GM23338 (cell line): ENCODE measurements at regions not wholly inside any gene's neighbourhood (a gene's known extent, or its start where the extent isn't known, plus 50 kb on each side); places are given as distances from the start of the nearest gene placed in this dataset.

Source experiments
- ATAC-seq: fragments of 200-7000 bp; cut with Tn5 transposase; 3 replicates; pipeline ENCODE4 v1.9.1; 2020
- DNase-seq: peaks from one replicate; pipeline ENCODE4 v3.0.0-alpha.2; 2015; ENCODE audit warnings: low spot score
- H2AFZ ChIP-seq: fragments of 200-600 bp; sonication (generic); 2 replicates; pipeline ENCODE4 v1.8.0; 2016; ENCODE audit warnings: antibody characterized with exemption, mild to moderate bottlenecking, moderate library complexity
- H3F3A ChIP-seq: fragments of 200-600 bp; sonication (generic); replicated peaks from 2 replicates; pipeline ENCODE4 v1.8.0; 2017; ENCODE audit warnings: antibody characterized with exemption, mixed run types, low read depth
- H3K27ac ChIP-seq: fragments of 200-600 bp; sonication (generic); 2 replicates; pipeline ENCODE4 v1.6.1; 2016; ENCODE audit warnings: low read depth
- H3K27me3 ChIP-seq: fragments of 200-600 bp; sonication (generic); 2 replicates; pipeline ENCODE4 v1.8.0; 2016; ENCODE audit warnings: mild to moderate bottlenecking, mixed run types, moderate library complexity; ENCODE audit not compliant: insufficient read depth
- H3K36me3 ChIP-seq: fragments of 200-600 bp; sonication (generic); 2 replicates; pipeline ENCODE4 v1.8.0; 2016; ENCODE audit warnings: mild to moderate bottlenecking; ENCODE audit not compliant: insufficient read depth
- H3K4me1 ChIP-seq: fragments of 200-600 bp; sonication (generic); 2 replicates; pipeline ENCODE4 v1.8.0; 2016; ENCODE audit warnings: mild to moderate bottlenecking, moderate library complexity; ENCODE audit not compliant: insufficient read depth
- H3K4me2 ChIP-seq: fragments of 200-600 bp; sonication (generic); 2 replicates; pipeline ENCODE4 v1.7.1; 2017; ENCODE audit warnings: mixed run types
- H3K4me3 ChIP-seq: fragments of 200-600 bp; sonication (generic); 2 replicates; pipeline ENCODE4 v1.6.1; 2016; ENCODE audit warnings: mixed run types
- H3K79me2 ChIP-seq: fragments of 200-600 bp; sonication (generic); replicated peaks from 2 replicates; pipeline ENCODE4 v1.8.0; 2017; ENCODE audit warnings: mild to moderate bottlenecking; ENCODE audit not compliant: insufficient read depth
- H3K9me2 ChIP-seq: fragments of 200-600 bp; sonication (generic); 2 replicates; pipeline ENCODE4 v1.8.0; 2017; ENCODE audit not compliant: insufficient read depth
- H4K20me1 ChIP-seq: fragments of 200-600 bp; sonication (generic); replicated peaks from 2 replicates; pipeline ENCODE4 v1.8.0; 2017; ENCODE audit warnings: mild to moderate bottlenecking; ENCODE audit not compliant: insufficient read depth
- H3K27ac Mint-ChIP-seq: 2 replicates; pipeline ENCODE4 v1.8.0; 2020; ENCODE audit warnings: inconsistent platforms, mild to moderate bottlenecking, moderate library complexity, mixed read lengths
- H3K27me3 Mint-ChIP-seq: 3 replicates; pipeline ENCODE4 v1.8.0; 2022; ENCODE audit warnings: low read depth, mild to moderate bottlenecking, moderate library complexity, mixed read lengths, inconsistent platforms; ENCODE audit not compliant: insufficient read depth, poor library complexity
- H3K36me3 Mint-ChIP-seq: 3 replicates; pipeline ENCODE4 v1.8.0; 2021; ENCODE audit warnings: low read depth, mild to moderate bottlenecking, inconsistent platforms, moderate library complexity, mixed read lengths
- H3K4me1 Mint-ChIP-seq: 3 replicates; pipeline ENCODE4 v1.8.0; 2020; ENCODE audit warnings: mild to moderate bottlenecking, inconsistent platforms, mixed read lengths
- H3K4me3 Mint-ChIP-seq: 3 replicates; pipeline ENCODE4 v1.8.0; 2021; ENCODE audit warnings: moderate library complexity, mild to moderate bottlenecking, inconsistent platforms, mixed read lengths
- H3K9me3 Mint-ChIP-seq: 3 replicates; pipeline ENCODE4 v1.8.0; 2020; ENCODE audit warnings: moderate library complexity, mild to moderate bottlenecking, inconsistent platforms, mixed read lengths
- EZH2 ChIP-seq: fragments of 200-600 bp; sonication (generic); IDR thresholded peaks from one replicate; pipeline ENCODE4 v1.8.0; 2017; ENCODE audit warnings: antibody characterized with exemption, mild to moderate bottlenecking, low read depth; ENCODE audit not compliant: unreplicated experiment
- POLR2AphosphoS5 ChIP-seq: IDR thresholded peaks from 2 replicates; pipeline ENCODE4 v1.6.1; 2016; ENCODE audit warnings: antibody characterized with exemption, low read depth
- STAT1 ChIP-seq: IDR thresholded peaks from one replicate; pipeline ENCODE4 v1.6.1; 2016; ENCODE audit warnings: antibody characterized with exemption; ENCODE audit not compliant: unreplicated experiment
- ZNF331 ChIP-seq: fragments of 250-450 bp; sonication (Bioruptor Pico); IDR thresholded peaks from 2 replicates; pipeline ENCODE4 v1.5.0; 2020; ENCODE audit warnings: low read depth, mild to moderate bottlenecking, moderate library complexity
- TF ChIP-seq, protein P1 (sequence below): fragments of 250-450 bp; sonication (Bioruptor Pico); IDR thresholded peaks from 2 replicates; pipeline ENCODE4 v1.5.0; 2020; ENCODE audit warnings: mild to moderate bottlenecking, moderate library complexity
- TF ChIP-seq, protein P2 (sequence below): IDR thresholded peaks from 2 replicates; pipeline ENCODE4 v1.6.1; 2016; ENCODE audit warnings: antibody characterized with exemption

DNA sequence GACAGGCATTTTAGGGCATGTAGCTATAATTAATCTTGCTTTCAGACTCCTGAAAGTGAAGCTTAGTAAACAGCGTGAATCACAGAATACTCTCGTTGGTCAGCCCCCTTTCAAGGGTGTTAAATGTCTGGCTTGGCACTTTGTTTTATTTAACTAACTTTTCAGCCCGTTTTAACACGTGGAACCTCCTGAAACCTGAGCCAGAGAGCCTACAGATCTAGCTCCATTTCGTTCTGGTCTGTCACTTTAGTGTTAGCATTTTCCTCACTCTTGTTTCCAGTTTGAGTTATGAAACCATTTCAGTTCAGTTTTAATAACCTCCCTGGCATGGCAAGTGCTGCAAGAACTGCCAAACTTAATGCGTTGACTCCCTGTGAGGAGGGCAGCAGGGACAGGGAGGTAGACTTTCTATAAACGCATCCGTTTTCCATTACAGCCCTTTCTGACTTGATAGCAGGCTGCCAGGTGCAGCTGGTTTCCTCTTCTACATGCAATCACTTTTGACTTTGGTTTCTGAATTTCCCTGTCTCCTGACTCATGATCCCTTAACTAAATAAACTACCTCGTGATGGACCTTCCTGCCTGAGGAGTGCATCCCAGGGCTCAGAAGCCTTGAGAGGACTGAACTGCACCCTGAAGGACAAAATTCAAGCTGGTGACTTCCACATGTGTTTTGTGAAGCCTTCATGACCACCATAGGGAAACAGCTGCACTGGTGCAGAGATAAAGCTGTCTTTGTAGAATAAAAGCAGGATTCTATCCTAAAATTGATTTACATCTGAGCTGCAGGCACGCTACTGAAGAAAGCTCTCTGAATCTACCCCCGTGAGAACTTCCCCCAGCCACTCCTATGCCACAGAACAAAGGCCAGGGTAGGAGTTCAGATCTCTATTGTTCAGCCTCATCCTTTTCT lies 192.6 kb downstream of the DLEU7 start (continued):
- TF ChIP-seq, protein P1, sequence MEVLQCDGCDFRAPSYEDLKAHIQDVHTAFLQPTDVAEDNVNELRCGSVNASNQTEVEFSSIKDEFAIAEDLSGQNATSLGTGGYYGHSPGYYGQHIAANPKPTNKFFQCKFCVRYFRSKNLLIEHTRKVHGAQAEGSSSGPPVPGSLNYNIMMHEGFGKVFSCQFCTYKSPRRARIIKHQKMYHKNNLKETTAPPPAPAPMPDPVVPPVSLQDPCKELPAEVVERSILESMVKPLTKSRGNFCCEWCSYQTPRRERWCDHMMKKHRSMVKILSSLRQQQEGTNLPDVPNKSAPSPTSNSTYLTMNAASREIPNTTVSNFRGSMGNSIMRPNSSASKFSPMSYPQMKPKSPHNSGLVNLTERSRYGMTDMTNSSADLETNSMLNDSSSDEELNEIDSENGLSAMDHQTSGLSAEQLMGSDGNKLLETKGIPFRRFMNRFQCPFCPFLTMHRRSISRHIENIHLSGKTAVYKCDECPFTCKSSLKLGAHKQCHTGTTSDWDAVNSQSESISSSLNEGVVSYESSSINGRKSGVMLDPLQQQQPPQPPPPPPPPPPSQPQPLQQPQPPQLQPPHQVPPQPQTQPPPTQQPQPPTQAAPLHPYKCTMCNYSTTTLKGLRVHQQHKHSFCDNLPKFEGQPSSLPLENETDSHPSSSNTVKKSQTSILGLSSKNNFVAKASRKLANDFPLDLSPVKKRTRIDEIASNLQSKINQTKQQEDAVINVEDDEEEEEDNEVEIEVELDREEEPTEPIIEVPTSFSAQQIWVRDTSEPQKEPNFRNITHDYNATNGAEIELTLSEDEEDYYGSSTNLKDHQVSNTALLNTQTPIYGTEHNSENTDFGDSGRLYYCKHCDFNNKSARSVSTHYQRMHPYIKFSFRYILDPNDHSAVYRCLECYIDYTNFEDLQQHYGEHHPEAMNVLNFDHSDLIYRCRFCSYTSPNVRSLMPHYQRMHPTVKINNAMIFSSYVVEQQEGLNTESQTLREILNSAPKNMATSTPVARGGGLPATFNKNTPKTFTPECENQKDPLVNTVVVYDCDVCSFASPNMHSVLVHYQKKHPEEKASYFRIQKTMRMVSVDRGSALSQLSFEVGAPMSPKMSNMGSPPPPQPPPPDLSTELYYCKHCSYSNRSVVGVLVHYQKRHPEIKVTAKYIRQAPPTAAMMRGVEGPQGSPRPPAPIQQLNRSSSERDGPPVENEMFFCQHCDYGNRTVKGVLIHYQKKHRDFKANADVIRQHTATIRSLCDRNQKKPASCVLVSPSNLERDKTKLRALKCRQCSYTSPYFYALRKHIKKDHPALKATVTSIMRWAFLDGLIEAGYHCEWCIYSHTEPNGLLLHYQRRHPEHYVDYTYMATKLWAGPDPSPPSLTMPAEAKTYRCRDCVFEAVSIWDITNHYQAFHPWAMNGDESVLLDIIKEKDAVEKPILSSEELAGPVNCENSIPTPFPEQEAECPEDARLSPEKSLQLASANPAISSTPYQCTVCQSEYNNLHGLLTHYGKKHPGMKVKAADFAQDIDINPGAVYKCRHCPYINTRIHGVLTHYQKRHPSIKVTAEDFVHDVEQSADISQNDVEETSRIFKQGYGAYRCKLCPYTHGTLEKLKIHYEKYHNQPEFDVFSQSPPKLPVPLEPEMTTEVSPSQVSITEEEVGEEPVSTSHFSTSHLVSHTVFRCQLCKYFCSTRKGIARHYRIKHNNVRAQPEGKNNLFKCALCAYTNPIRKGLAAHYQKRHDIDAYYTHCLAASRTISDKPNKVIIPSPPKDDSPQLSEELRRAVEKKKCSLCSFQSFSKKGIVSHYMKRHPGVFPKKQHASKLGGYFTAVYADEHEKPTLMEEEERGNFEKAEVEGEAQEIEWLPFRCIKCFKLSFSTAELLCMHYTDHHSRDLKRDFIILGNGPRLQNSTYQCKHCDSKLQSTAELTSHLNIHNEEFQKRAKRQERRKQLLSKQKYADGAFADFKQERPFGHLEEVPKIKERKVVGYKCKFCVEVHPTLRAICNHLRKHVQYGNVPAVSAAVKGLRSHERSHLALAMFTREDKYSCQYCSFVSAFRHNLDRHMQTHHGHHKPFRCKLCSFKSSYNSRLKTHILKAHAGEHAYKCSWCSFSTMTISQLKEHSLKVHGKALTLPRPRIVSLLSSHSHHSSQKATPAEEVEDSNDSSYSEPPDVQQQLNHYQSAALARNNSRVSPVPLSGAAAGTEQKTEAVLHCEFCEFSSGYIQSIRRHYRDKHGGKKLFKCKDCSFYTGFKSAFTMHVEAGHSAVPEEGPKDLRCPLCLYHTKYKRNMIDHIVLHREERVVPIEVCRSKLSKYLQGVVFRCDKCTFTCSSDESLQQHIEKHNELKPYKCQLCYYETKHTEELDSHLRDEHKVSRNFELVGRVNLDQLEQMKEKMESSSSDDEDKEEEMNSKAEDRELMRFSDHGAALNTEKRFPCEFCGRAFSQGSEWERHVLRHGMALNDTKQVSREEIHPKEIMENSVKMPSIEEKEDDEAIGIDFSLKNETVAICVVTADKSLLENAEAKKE (CRISPR knock-in tag): no peak
- no peak for TF ChIP-seq STAT1

DNA sequence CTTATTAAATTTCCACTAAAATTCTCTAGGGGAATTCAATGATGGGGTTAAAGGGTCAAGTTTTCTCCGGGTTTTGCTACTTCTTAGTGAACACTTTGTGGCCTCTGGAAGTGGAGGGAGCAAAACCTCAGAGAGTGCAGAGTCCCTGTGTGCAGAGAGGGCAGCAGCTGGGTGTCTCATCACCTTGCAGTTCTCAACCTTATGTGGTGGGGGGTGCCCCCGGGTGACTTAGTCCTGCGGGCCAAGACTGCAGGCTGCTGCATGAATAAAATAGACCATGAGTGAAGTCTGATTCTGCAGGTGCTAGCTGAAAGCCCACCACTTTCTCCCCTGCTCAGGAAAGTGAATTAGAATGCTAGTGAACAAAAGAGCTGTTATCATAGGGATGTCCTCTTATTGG lies 191.6 kb downstream of the DLEU7 start:
- H3K27ac ChIP-seq: no peak overlapping the region
- H3K4me3 Mint-ChIP-seq: no peak overlapping the region
- peaks cover 3% of the 10 kb centered on the region; the same call in 2 of the 3 replicates for H3K4me1 Mint-ChIP-seq
- 0 out of 2 replicates have a peak, but pooled peaks cover under 1% of the 10 kb centered on the region for H3K4me1 ChIP-seq
- no peaks in the 10 kb centered on the region for H3F3A ChIP-seq
- no peak overlapping the region for H3K27ac Mint-ChIP-seq
- no peak for ATAC-seq
- H3K36me3 ChIP-seq: no peaks in the 10 kb centered on the region
- no peak for DNase-seq
- H2AFZ ChIP-seq: no peak overlapping the region
- no peak overlapping the region for H3K4me2 ChIP-seq
- H3K4me3 ChIP-seq: no peak overlapping the region
- peaks cover 2% of the 10 kb centered on the region for H3K27me3 Mint-ChIP-seq
- peaks cover 6% of the 10 kb centered on the region; the same call in 1 of the 2 replicates for H3K9me2 ChIP-seq
- H3K9me3 Mint-ChIP-seq: no peaks in the 10 kb centered on the region
- H3K36me3 Mint-ChIP-seq: no peaks in the 10 kb centered on the region
- no peaks in the 10 kb centered on the region for H4K20me1 ChIP-seq
- no peaks in the 10 kb centered on the region for H3K79me2 ChIP-seq
- H3K27me3 ChIP-seq: no peaks in the 10 kb centered on the region
- TF ChIP-seq, protein P1 (CRISPR knock-in tag): no peak
- TF ChIP-seq, protein P2, sequence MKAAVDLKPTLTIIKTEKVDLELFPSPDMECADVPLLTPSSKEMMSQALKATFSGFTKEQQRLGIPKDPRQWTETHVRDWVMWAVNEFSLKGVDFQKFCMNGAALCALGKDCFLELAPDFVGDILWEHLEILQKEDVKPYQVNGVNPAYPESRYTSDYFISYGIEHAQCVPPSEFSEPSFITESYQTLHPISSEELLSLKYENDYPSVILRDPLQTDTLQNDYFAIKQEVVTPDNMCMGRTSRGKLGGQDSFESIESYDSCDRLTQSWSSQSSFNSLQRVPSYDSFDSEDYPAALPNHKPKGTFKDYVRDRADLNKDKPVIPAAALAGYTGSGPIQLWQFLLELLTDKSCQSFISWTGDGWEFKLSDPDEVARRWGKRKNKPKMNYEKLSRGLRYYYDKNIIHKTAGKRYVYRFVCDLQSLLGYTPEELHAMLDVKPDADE: no peak
- TF ChIP-seq ZNF331 (CRISPR knock-in tag) (no peak), STAT1 (no peak), POLR2AphosphoS5 (no peak), EZH2 (no peak)
